IPS-18a (cell line): ENCODE measurements at regions not wholly inside any gene's neighbourhood (a gene's known extent, or its start where the extent isn't known, plus 50 kb on each side); places are given as distances from the start of the nearest gene placed in this dataset.
"Not testable (repeated sequence)": the region's sequence is repeated elsewhere in the genome, so short reads cannot be mapped to it uniquely, and the experiment has no call there.

Experiments
- H3K27ac ChIP-seq: one replicate; pipeline ENCODE4 v1.5.1; 2013; ENCODE audit warnings: low read length
- H3K27me3 ChIP-seq: one replicate; pipeline ENCODE4 v1.6.1; 2013; ENCODE audit warnings: mild to moderate bottlenecking, low read length; ENCODE audit not compliant: control insufficient read depth, insufficient read depth
- H3K36me3 ChIP-seq: one replicate; pipeline ENCODE4 v1.6.1; 2013; ENCODE audit warnings: low read depth, low read length; ENCODE audit not compliant: control insufficient read depth
- H3K4me1 ChIP-seq: one replicate; pipeline ENCODE4 v1.6.1; 2013; ENCODE audit warnings: low read depth, low read length; ENCODE audit not compliant: control insufficient read depth
- H3K4me3 ChIP-seq: one replicate; pipeline ENCODE4 v1.5.1; 2013; ENCODE audit warnings: low read length
- H3K9ac ChIP-seq: one replicate; pipeline ENCODE4 v1.6.1; 2013; ENCODE audit warnings: mild to moderate bottlenecking, low read length, moderate library complexity
- H3K9me3 ChIP-seq: one replicate; pipeline ENCODE4 v1.6.1; 2013; ENCODE audit warnings: low read depth, low read length; ENCODE audit not compliant: control insufficient read depth

- Histone ChIP-seq H3K9me3 (no peaks in the 10 kb centered on the region), H3K9ac (no peak overlapping the region), H3K4me1 (no peaks in the 10 kb centered on the region), H3K36me3 (no peaks in the 10 kb centered on the region), H3K4me3 (no peak overlapping the region), H3K27ac (no peak overlapping the region), H3K27me3 (no peaks in the 10 kb centered on the region)
Measured at GRCh38 chr9:115533511-115533910, 415.6 kb upstream of the TNC start.

GRCh38 chr9:115540091-115540490 is 422.1 kb upstream of the TNC start:
- no peaks in the 10 kb centered on the region for H3K4me1 ChIP-seq
- no peak overlapping the region for H3K9ac ChIP-seq
- H3K27ac ChIP-seq, result no peak overlapping the region
- H3K27me3 ChIP-seq, result no peaks in the 10 kb centered on the region
- no peaks in the 10 kb centered on the region for H3K36me3 ChIP-seq
- no peaks in the 10 kb centered on the region for H3K9me3 ChIP-seq
- H3K4me3 ChIP-seq, result no peak overlapping the region

GRCh38 chr9:115543511-115543910 is 425.6 kb upstream of the TNC start:
- Histone ChIP-seq H3K27ac (no peak overlapping the region), H3K4me3 (no peak overlapping the region), H3K36me3 (no peaks in the 10 kb centered on the region), H3K27me3 (no peaks in the 10 kb centered on the region), H3K9ac (no peak overlapping the region), H3K4me1 (no peaks in the 10 kb centered on the region), H3K9me3 (no peaks in the 10 kb centered on the region)

- Histone ChIP-seq H3K4me1 (peaks cover 12% of the 10 kb centered on the region), H3K9ac (no peak overlapping the region), H3K9me3 (no peaks in the 10 kb centered on the region), H3K27ac (no peak overlapping the region), H3K27me3 (no peaks in the 10 kb centered on the region), H3K4me3 (no peak overlapping the region), H3K36me3 (no peaks in the 10 kb centered on the region)
Measured at GRCh38 chr9:115548609-115549260, 430.8 kb upstream of the TNC start.

GRCh38 chr9:115551396-115551795 is 433.4 kb upstream of the TNC start:
- Histone ChIP-seq H3K4me3 (no peak overlapping the region), H3K9ac (no peak overlapping the region), H3K27ac (no peak overlapping the region), H3K9me3 (peaks cover 11% of the 10 kb centered on the region), H3K27me3 (no peaks in the 10 kb centered on the region), H3K36me3 (no peaks in the 10 kb centered on the region), H3K4me1 (peaks cover 12% of the 10 kb centered on the region)

GRCh38 chr9:115553060-115553773 is 435.3 kb upstream of the TNC start:
- peaks cover 20% of the 10 kb centered on the region for H3K9me3 ChIP-seq
- no peaks in the 10 kb centered on the region for H3K36me3 ChIP-seq
- peaks cover 12% of the 10 kb centered on the region for H3K4me1 ChIP-seq
- H3K4me3 ChIP-seq, result peak overlapping the region; percentile 30
- H3K9ac ChIP-seq, result no peak overlapping the region
- no peaks in the 10 kb centered on the region for H3K27me3 ChIP-seq
- H3K27ac ChIP-seq, result no peak overlapping the region

GRCh38 chr9:115556432-115556831 is 438.5 kb upstream of the TNC start:
- no peak overlapping the region for H3K9ac ChIP-seq
- H3K27me3 ChIP-seq, result no peaks in the 10 kb centered on the region
- H3K9me3 ChIP-seq, result peaks cover 20% of the 10 kb centered on the region
- peaks cover 12% of the 10 kb centered on the region for H3K4me1 ChIP-seq
- H3K4me3 ChIP-seq, result no peak overlapping the region
- no peaks in the 10 kb centered on the region for H3K36me3 ChIP-seq
- H3K27ac ChIP-seq, result no peak overlapping the region

GRCh38 chr9:115575147-115575546 is 457.2 kb upstream of the TNC start:
- Histone ChIP-seq H3K9ac (no peak overlapping the region), H3K27me3 (no peaks in the 10 kb centered on the region), H3K36me3 (no peaks in the 10 kb centered on the region), H3K4me1 (no peaks in the 10 kb centered on the region), H3K4me3 (no peak overlapping the region), H3K9me3 (no peaks in the 10 kb centered on the region), H3K27ac (no peak overlapping the region)

- not testable (repeated sequence) for H3K36me3 ChIP-seq, H3K9ac ChIP-seq, H3K27me3 ChIP-seq, H3K27ac ChIP-seq, H3K4me3 ChIP-seq, H3K4me1 ChIP-seq, H3K9me3 ChIP-seq
Measured at GRCh38 chr9:115585458-115585857, 467.5 kb upstream of the TNC start.

- H3K4me1 ChIP-seq, result peaks cover 3% of the 10 kb centered on the region
- H3K27ac ChIP-seq, result no peak overlapping the region
- no peak overlapping the region for H3K9ac ChIP-seq
- no peaks in the 10 kb centered on the region for H3K36me3 ChIP-seq
- H3K4me3 ChIP-seq, result no peak overlapping the region
- H3K27me3 ChIP-seq, result no peaks in the 10 kb centered on the region
- no peaks in the 10 kb centered on the region for H3K9me3 ChIP-seq
Measured at GRCh38 chr9:115587310-115587709, 469.4 kb upstream of the TNC start.

GRCh38 chr9:115590011-115590410 is 472.1 kb upstream of the TNC start:
- H3K9me3 ChIP-seq, result no peaks in the 10 kb centered on the region
- H3K9ac ChIP-seq, result no peak overlapping the region
- no peak overlapping the region for H3K27ac ChIP-seq
- H3K4me1 ChIP-seq, result peaks cover 3% of the 10 kb centered on the region
- no peaks in the 10 kb centered on the region for H3K27me3 ChIP-seq
- no peaks in the 10 kb centered on the region for H3K36me3 ChIP-seq
- H3K4me3 ChIP-seq, result no peak overlapping the region

- H3K4me3 ChIP-seq, result no peak overlapping the region
- no peaks in the 10 kb centered on the region for H3K27me3 ChIP-seq
- no peaks in the 10 kb centered on the region for H3K9me3 ChIP-seq
- peaks cover 12% of the 10 kb centered on the region for H3K4me1 ChIP-seq
- H3K27ac ChIP-seq, result no peak overlapping the region
- no peaks in the 10 kb centered on the region for H3K36me3 ChIP-seq
- H3K9ac ChIP-seq, result no peak overlapping the region
Measured at GRCh38 chr9:115591584-115591984, 473.6 kb upstream of the TNC start.
